ENCODE measurements at regions not wholly inside any gene's neighbourhood (a gene's known extent, or its start where the extent isn't known, plus 50 kb on each side); places are given as distances from the start of the nearest gene placed in this dataset.
"Not testable (repeated sequence)": the region's sequence is repeated elsewhere in the genome, so short reads cannot be mapped to it uniquely, and the experiment has no call there.

DNA sequence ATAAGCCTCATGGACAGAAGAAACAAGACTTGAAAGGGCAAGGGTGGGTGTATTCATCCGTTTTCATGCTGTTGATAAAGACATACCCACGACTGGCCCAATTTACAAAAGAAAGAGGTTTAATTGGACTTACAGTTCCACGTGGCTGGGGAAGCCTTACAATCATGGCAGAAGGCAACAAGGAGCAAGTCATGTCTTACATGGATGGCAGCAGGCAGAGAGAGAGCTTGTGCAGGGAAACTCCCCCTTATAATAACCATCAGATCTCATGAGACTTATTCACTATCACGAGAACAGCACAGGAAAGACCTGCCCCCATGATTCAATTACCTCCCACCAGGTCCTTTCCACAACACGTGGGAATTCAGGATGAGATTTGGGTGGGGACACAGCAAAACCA is 78.2 kb upstream of the PDZD8 start:
- DNase-seq; ATAC-seq (replicated peaks in 1 of 2); H3K4me3 Mint-ChIP-seq; H3K36me3 Mint-ChIP-seq (ENCODE audit: insufficient read depth in 2 of 2); H3K9me3 Mint-ChIP-seq; H3K27ac Mint-ChIP-seq; H3K4me1 Mint-ChIP-seq (ENCODE audit: low read depth): not testable (repeated sequence)
- peaks cover 28% of the 10 kb centered on the region for H3K27me3 Mint-ChIP-seq (ENCODE audit: low read depth)

DNA sequence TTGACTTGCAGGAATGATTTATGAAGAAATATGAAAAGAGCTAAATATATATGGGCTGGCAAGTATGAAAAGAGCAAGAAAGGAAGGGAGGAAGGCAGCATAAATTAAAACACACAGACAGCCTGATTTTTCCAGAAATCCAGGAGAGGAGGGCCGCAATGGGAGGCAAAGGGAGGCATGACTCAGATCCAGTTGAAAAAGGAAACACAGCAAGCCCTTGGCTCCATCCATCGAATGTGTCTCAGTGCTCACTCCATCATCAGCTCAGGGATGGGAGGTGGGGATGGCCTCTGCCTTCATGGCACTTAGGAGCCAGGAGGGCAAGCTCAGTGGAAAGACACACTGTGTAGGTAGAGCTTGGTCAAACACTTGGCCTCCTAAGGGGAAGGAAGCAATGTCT is 75.7 kb upstream of the PDZD8 start:
- Mint-ChIP-seq H3K36me3 (ENCODE audit: insufficient read depth in 2 of 2) (peaks cover 4 to 8% of the 10 kb centered on the region in 2 donors), H3K4me1 (ENCODE audit: low read depth) (no peaks in the 10 kb centered on the region), H3K4me3 (no peak overlapping the region), H3K9me3 (peaks cover 12% of the 10 kb centered on the region in 2 donors), H3K27ac (no peak overlapping the region), H3K27me3 (ENCODE audit: low read depth) (peaks cover 10% of the 10 kb centered on the region)
- DNase-seq (no peak), ATAC-seq (replicated peaks in 1 of 2) (no peak)

DNA sequence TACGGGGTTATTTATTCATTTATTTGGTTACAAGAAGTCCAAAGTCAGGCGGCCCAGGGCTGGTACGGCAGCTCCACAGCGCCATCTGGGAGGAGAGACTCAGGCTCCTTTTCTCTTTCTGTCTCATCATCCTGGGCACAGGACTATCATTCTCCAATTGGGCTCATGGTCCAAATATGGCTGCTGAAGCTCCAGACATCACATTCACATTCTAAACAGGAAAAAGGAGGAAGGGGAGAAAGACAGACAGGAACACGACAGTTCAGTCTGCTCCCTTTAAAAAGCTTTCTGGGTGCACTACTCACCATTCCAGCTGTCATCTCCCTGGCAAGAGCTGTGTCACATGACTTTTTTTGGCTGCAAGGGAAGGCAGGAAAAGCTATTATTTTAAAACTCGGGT is 74.4 kb upstream of the PDZD8 start:
- Mint-ChIP-seq H3K27ac (no peak overlapping the region), H3K9me3 (peaks cover 16 to 20% of the 10 kb centered on the region in 2 donors), H3K27me3 (ENCODE audit: low read depth) (peaks cover 10% of the 10 kb centered on the region), H3K36me3 (ENCODE audit: insufficient read depth in 2 of 2) (peaks cover 5 to 10% of the 10 kb centered on the region in 2 donors), H3K4me1 (ENCODE audit: low read depth) (no peaks in the 10 kb centered on the region), H3K4me3 (no peak overlapping the region)
- no peak for DNase-seq
- no peak for ATAC-seq (replicated peaks in 1 of 2)

DNA sequence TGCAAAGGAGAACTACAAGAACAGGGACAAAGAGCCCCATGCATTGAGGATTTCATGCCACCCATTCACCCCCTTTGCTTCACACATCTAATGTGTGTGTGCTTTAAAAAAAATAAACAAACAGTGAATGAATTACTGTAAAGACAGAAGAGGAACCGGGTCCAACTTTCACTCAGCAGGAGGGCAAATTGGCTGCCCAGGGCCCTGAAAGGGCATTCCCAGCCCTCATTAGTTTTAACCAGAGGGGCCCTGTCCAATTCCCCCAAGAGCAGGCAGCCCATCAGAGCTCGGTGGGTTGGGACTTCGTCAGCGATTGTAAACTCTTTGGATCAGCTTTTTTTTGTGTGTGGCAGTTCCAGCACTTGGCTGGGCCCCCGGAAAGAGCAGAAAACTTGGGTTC is 73.6 kb upstream of the PDZD8 start:
- no peak overlapping the region for H3K27ac Mint-ChIP-seq
- no peaks in the 10 kb centered on the region for H3K4me1 Mint-ChIP-seq (ENCODE audit: low read depth)
- H3K9me3 Mint-ChIP-seq, result peaks cover 16 to 21% of the 10 kb centered on the region in 2 donors
- DNase-seq (no peak), ATAC-seq (replicated peaks in 1 of 2) (no peak)
- peaks cover 10% of the 10 kb centered on the region for H3K27me3 Mint-ChIP-seq (ENCODE audit: low read depth)
- peaks cover 5 to 10% of the 10 kb centered on the region in 2 donors for H3K36me3 Mint-ChIP-seq (ENCODE audit: insufficient read depth in 2 of 2)
- H3K4me3 Mint-ChIP-seq, result no peak overlapping the region

DNA sequence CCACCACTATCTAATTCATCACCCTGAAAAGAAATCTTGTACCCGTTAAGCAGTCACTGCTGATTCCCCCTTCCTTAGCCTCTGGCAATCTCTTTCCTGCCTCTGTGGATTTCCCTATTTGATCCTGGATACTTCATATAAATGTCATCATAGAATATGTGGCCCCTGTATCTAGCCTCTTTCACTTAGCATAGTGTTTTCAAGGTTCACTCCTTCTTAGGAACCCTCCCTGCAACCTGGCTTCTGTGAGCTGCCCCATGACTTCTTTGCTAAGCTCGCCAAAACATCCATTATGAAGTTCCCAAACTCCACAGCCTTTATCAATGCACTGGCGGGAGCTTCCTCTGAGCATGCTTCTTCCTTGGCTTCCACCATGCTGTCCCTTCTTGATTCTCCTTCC is 70.8 kb upstream of the PDZD8 start:
- H3K27ac Mint-ChIP-seq, result no peak overlapping the region
- ATAC-seq (replicated peaks in 1 of 2), result no peak
- no peak overlapping the region for H3K4me3 Mint-ChIP-seq
- no peak for DNase-seq
- H3K4me1 Mint-ChIP-seq (ENCODE audit: low read depth), result no peaks in the 10 kb centered on the region
- peaks cover 13% of the 10 kb centered on the region for H3K27me3 Mint-ChIP-seq (ENCODE audit: low read depth)
- H3K9me3 Mint-ChIP-seq, result peaks cover 10 to 18% of the 10 kb centered on the region in 2 donors
- peaks cover 3 to 5% of the 10 kb centered on the region in 2 donors for H3K36me3 Mint-ChIP-seq (ENCODE audit: insufficient read depth in 2 of 2)

DNA sequence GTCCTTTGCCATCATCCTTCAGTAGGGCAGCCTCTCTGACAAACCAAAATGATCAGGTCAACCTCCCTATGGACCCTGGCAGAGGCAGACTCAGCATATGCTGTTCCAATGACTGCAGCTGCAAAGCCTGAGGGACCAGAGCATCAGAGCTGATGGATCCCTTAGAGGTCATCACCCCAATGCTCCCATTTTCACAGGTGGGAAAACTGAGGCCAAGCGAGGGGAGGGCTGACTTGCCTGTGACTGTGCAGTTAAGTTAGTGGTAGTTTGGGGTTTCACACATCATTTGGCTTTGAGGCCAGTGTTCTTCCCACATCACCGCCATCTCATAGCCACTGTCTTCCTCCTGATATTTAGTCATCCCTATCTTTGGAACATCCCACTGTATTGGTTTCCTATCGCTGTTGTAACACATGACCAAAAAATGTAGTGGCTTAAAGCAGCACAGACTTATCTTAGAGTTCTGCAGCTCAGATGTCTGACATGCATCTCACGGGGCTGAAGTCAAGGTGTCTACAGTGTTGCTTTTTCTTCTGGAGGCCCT is 69.3 kb upstream of the PDZD8 start:
- H3K27ac Mint-ChIP-seq, result no peak overlapping the region
- no peaks in the 10 kb centered on the region for H3K4me1 Mint-ChIP-seq (ENCODE audit: low read depth)
- H3K9me3 Mint-ChIP-seq, result peaks cover 10 to 14% of the 10 kb centered on the region in 2 donors
- H3K36me3 Mint-ChIP-seq (ENCODE audit: insufficient read depth in 2 of 2), result peaks cover 3 to 5% of the 10 kb centered on the region in 2 donors
- H3K4me3 Mint-ChIP-seq, result no peak overlapping the region
- peaks cover 14% of the 10 kb centered on the region for H3K27me3 Mint-ChIP-seq (ENCODE audit: low read depth)
- no peak for ATAC-seq (replicated peaks in 1 of 2)
- DNase-seq, result no peak

DNA sequence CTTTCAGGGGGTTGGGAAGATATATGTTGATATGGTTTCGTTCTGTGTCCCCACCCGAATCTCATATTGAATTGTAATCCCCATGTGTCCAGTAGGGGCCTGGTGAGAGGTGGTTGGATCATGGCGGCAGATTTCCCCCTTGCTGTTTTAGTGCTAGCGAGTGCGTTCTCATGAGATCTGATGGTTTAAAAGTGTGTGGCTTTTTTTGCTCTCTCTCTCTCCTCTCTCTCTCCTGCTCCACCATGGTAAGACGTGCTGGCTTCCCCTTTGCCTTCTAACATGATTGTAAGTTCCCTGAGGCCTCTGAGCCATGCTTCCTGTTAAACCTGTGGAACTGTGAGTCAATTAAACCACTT is 68.4 kb upstream of the PDZD8 start:
- H3K36me3 Mint-ChIP-seq (ENCODE audit: insufficient read depth in 2 of 2), result peaks cover 3 to 5% of the 10 kb centered on the region in 2 donors
- H3K4me1 Mint-ChIP-seq (ENCODE audit: low read depth), result no peaks in the 10 kb centered on the region
- DNase-seq, result no peak
- H3K9me3 Mint-ChIP-seq, result peaks cover 10 to 14% of the 10 kb centered on the region in 2 donors
- no peak overlapping the region for H3K27ac Mint-ChIP-seq
- no peak for ATAC-seq (replicated peaks in 1 of 2)
- peaks cover 18% of the 10 kb centered on the region for H3K27me3 Mint-ChIP-seq (ENCODE audit: low read depth)
- no peak overlapping the region for H3K4me3 Mint-ChIP-seq

DNA sequence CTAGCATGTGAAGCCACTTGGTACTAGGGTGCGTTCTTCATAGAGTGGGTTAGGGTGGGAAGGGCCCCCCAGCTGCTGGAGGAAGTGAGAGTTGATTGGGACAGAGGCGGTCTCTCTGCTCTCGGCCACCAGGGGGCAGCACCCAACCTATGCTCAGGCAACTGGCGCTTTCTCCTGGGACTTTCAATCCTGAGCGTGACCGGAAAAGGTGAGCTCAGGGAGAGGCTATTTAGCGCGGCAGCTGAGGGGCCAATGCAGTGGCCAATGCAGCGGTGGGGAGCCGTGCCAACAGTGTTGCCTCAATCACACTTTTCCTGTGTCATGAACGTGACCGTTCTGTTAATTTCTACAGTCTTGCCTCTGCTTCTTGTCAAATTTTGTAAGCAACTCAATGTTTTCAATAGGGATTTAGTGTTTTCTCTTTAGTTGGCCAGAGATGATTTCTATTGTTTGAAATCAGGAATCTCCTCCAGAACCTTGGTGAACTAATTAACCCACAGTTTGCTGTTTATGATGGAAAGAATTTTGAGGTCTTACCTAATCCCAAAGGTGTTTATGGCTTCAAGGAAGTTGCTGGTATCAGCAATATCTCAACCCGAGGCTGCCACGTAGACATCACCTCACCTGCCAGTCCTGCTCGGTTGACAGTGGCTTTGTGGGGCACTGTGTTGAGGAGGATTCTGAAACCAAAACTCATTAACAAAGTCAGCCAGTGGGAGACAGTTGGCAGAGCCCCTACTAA is 67.9 kb upstream of the PDZD8 start:
- Mint-ChIP-seq H3K27ac (no peak overlapping the region), H3K27me3 (ENCODE audit: low read depth) (peaks cover 20% of the 10 kb centered on the region), H3K4me3 (peak overlapping the region in 1 of 2 donors; percentile 22), H3K9me3 (peaks cover 10 to 14% of the 10 kb centered on the region in 2 donors), H3K36me3 (ENCODE audit: insufficient read depth in 2 of 2) (peaks cover 3 to 5% of the 10 kb centered on the region in 2 donors), H3K4me1 (ENCODE audit: low read depth) (no peaks in the 10 kb centered on the region)
- DNase-seq (peak; percentile 52 to 68), ATAC-seq (replicated peaks in 1 of 2) (peak; percentile 34 to 53)

DNA sequence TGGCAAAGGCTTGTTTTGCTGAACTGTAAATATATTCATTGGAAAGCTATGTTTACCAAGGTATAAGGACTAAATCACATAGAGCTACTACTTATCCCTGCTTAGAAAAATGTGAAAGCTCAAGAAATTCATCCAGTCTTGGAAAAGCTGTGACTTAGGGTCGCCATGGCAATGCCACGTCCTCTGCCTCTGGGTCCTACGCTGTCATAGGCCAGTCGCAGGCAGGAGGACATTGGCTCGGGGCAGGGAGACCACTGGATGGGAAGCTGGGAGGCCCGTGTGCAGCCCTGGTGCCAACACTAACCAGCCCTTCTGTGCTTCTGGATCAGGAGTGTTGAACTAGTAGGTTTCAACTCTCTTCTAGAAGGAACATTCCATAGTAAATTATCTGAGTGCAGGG is 67.3 kb upstream of the PDZD8 start:
- ATAC-seq (replicated peaks in 1 of 2) (no peak), DNase-seq (no peak)
- Mint-ChIP-seq H3K9me3 (peaks cover 10 to 14% of the 10 kb centered on the region in 2 donors), H3K27ac (no peak overlapping the region), H3K4me1 (ENCODE audit: low read depth) (no peaks in the 10 kb centered on the region), H3K4me3 (no peak overlapping the region), H3K36me3 (ENCODE audit: insufficient read depth in 2 of 2) (peaks cover 3 to 5% of the 10 kb centered on the region in 2 donors), H3K27me3 (ENCODE audit: low read depth) (peaks cover 25% of the 10 kb centered on the region)

DNA sequence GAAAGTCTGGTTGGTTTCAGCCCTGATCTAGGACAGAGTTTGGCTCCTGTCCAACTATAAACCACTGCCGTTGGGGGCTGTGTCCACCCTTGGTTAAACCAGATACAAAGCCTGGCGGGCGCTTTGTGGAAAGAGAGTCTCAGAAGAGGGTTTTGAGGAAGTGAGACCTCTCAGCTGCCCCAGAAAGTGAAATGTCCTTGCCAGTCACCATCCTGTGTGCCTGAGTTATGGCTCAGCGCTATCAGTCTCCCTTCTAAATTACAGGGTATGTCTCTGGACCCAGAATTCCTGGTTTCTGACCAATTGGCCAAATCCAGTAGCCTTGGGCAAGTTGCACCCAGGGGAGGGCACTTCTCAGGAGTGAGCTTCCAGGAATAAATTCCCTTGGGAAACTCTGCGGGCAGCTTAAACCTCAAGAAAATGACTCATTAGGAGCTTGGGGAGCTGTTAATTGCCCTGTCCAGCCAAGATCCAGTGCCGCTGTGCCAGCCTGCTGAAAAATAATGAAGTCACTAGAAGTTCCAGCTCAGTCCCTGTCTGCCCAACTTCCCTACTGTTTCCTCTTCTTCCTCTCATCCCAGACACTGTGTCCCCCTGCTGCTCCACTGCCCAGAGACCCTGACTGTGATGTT is 66.7 kb upstream of the PDZD8 start:
- Mint-ChIP-seq H3K4me1 (ENCODE audit: low read depth) (no peaks in the 10 kb centered on the region), H3K4me3 (no peak overlapping the region), H3K27me3 (ENCODE audit: low read depth) (peaks cover 25% of the 10 kb centered on the region), H3K27ac (no peak overlapping the region), H3K9me3 (peaks cover 10 to 14% of the 10 kb centered on the region in 2 donors), H3K36me3 (ENCODE audit: insufficient read depth in 2 of 2) (peaks cover 3 to 5% of the 10 kb centered on the region in 2 donors)
- no peak for DNase-seq
- ATAC-seq (replicated peaks in 1 of 2), result no peak

DNA sequence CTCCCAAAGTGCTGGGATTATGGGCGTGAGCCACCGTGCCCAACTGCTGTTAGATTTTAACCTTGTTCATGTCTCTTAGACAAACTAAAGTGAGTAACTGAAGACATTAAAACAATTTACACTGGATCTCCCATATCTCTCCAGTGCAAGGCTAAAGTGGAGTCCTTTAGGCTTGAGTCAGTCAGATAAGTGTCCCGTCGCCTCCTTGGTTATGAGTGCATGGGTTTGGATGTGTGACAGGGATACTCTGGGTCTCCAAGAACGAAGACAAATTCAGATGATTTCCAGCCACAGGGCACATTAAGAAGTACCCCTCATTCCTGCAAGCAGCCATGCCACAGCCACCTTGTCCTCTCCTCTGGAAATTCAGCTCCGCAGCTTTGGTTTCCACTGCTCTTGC is 66.1 kb upstream of the PDZD8 start:
- H3K36me3 Mint-ChIP-seq (ENCODE audit: insufficient read depth in 2 of 2), result peaks cover 3 to 5% of the 10 kb centered on the region in 2 donors
- no peaks in the 10 kb centered on the region for H3K4me1 Mint-ChIP-seq (ENCODE audit: low read depth)
- DNase-seq (no peak), ATAC-seq (replicated peaks in 1 of 2) (no peak)
- no peak overlapping the region for H3K27ac Mint-ChIP-seq
- H3K4me3 Mint-ChIP-seq, result no peak overlapping the region
- H3K9me3 Mint-ChIP-seq, result peaks cover 8 to 14% of the 10 kb centered on the region in 2 donors
- H3K27me3 Mint-ChIP-seq (ENCODE audit: low read depth), result peaks cover 25% of the 10 kb centered on the region

DNA sequence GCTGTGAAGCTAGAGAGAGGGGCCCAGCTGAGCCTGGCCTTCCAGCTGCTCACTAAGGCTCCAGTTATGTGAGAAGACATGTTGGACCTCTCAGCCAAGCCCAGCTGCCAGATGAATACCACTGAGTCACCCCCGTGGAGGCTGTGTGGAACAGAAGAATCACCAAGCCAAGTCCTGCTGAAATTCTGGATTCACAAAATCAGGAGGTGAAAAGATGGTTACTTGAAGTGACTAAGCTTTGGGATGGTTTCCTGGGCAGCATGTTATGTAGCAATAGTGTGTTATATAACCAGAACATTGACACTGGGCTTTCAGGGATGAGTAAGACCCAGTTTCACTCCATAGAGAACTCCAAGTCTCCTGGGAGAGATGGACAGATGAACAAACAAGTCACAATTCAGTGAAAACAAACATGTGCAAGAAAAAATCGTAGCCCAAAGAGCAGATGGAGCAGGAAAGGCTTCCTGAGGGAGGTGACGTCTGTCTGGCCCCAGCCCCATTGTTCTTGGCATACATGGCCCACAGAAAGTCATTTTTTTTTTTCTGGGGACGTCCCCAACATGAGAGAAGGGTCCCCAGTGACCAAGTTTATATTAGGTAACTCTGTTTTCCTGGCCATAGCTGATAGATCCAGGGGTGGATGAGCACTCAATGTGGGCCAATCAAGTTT is 64.1 kb upstream of the PDZD8 start:
- H3K4me3 Mint-ChIP-seq, result no peak overlapping the region
- DNase-seq (no peak), ATAC-seq (replicated peaks in 1 of 2) (no peak)
- peaks cover 0 to 2% of the 10 kb centered on the region in 2 donors for H3K9me3 Mint-ChIP-seq
- peaks cover 25% of the 10 kb centered on the region for H3K27me3 Mint-ChIP-seq (ENCODE audit: low read depth)
- no peaks in the 10 kb centered on the region for H3K4me1 Mint-ChIP-seq (ENCODE audit: low read depth)
- no peak overlapping the region for H3K27ac Mint-ChIP-seq
- H3K36me3 Mint-ChIP-seq (ENCODE audit: insufficient read depth in 2 of 2), result no peaks in the 10 kb centered on the region

DNA sequence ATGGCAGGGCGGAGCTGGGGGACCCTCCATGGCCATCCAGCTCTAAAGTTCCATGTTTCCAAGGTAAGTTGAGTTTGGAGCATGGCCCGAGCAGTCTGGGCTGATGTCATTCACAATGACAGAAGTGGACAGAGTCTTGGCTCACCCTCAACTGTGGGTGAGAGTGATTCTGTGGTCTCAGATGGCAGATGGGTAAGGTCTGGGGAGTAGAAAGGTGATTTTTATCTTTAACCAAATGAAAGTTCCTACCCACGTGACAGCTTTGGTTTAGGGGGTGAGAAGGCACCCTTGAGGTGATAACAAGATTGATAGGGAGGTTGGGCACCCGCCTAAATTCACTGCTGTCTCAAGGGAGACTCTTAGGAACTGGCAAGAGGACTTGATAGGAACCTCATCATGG is 57.6 kb upstream of the PDZD8 start:
- peaks cover 31% of the 10 kb centered on the region for H3K27me3 Mint-ChIP-seq (ENCODE audit: low read depth)
- DNase-seq, result no peak
- no peaks in the 10 kb centered on the region for H3K9me3 Mint-ChIP-seq
- H3K27ac Mint-ChIP-seq, result no peak overlapping the region
- no peak overlapping the region for H3K4me3 Mint-ChIP-seq
- no peaks in the 10 kb centered on the region for H3K4me1 Mint-ChIP-seq (ENCODE audit: low read depth)
- no peak for ATAC-seq (replicated peaks in 1 of 2)
- no peaks in the 10 kb centered on the region for H3K36me3 Mint-ChIP-seq (ENCODE audit: insufficient read depth in 2 of 2)
